ENCODE measurements at regions not wholly inside any gene's neighbourhood (a gene's known extent, or its start where the extent isn't known, plus 50 kb on each side); places are given as distances from the start of the nearest gene placed in this dataset.

DNA sequence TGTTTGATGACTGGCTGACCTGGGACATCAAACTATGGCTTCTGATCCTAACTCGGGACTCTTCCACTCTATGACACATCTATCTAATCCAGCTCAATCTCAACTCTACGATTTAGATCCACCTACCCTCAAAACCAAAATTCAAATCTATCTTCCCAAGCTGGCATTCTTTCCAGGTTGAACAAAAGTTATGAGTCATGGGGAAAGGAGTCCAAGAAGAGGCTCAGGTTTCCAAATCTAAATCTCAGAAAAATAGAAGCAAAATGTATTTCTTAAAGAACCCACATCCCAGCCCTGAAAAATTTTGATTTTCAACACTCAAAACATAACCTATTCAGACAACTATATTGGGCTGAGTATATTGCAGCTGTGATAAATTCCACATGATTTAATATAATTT lies 143.9 kb upstream of the IPO5 start:
- TF ChIP-seq, protein P1, sequence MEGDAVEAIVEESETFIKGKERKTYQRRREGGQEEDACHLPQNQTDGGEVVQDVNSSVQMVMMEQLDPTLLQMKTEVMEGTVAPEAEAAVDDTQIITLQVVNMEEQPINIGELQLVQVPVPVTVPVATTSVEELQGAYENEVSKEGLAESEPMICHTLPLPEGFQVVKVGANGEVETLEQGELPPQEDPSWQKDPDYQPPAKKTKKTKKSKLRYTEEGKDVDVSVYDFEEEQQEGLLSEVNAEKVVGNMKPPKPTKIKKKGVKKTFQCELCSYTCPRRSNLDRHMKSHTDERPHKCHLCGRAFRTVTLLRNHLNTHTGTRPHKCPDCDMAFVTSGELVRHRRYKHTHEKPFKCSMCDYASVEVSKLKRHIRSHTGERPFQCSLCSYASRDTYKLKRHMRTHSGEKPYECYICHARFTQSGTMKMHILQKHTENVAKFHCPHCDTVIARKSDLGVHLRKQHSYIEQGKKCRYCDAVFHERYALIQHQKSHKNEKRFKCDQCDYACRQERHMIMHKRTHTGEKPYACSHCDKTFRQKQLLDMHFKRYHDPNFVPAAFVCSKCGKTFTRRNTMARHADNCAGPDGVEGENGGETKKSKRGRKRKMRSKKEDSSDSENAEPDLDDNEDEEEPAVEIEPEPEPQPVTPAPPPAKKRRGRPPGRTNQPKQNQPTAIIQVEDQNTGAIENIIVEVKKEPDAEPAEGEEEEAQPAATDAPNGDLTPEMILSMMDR (IDR thresholded peaks at IDR 0.05): no peak
- TF ChIP-seq EZH2 (IDR thresholded peaks at IDR 0.05; ENCODE audit: borderline replicate concordance, insufficient read depth, low read depth, low read length, poor library complexity, severe bottlenecking): no peak

Measured in B cell (primary cell).